RCC 7860 (cell line): ENCODE measurements at regions not wholly inside any gene's neighbourhood (a gene's known extent, or its start where the extent isn't known, plus 50 kb on each side); places are given as distances from the start of the nearest gene placed in this dataset.

Experiments
- DNase-seq: peaks from one replicate; pipeline ENCODE4 v3.0.0-alpha.2; 2015; ENCODE audit warnings: low spot score
- FAIRE-seq: peaks from 2 replicates; lab custom pipeline; 2012; peaks lifted over from hg19 to GRCh38; lab: Jason Lieb, UNC

DNA sequence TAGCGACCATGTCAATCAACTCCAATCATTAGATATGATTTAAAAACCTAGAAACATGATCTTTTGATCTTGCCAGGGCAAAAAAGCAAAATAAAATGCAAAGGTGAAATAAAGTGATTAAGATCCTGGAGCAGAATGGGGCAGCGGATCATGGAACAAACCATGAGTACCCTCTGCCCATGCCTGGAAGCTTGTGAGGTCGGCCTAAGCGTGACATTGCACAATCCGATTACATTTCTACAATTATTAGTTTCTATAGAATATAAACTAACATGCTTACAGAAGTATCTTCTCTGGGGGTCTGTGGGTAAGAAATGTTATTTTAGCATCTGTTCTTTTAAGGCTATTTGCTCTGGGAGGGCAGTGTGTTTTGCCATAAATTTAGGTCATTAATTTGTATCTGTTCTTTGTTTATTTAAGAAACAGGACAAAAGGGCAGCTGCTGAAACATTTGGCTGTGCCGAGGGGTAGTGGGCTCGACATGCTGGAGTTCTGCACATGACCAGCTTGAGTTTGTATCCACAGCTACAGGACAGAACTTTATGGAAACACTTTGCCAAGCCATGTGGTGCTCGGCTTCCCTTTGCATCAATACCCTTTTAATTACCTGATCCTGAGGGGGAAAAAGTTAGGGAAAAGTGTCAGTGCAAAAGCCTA, 55.9 kb downstream of the ZBTB18 start:
- no peak for DNase-seq
- FAIRE-seq: no peak

DNA sequence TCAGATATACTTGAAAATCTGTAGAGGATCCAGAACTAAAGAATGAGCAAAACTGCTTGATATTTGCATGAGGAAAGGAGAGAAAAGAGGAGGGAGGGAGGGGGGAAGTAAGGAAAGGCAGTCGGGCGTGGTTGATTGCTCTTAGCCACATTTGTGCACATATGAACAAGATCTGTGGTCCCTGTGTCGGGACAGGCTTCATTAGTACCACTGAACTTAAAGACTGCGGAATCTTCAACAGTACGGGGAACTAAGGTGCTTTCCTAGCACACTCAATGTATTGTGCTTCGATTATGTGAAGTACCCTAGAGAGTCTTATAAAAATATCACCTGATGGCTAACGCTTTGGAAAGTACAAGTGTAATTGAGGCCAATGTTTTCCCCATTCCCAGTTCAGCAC, 59.9 kb downstream of the ZBTB18 start:
- DNase-seq (peak; percentile 17), FAIRE-seq (peak; percentile 56)

DNA sequence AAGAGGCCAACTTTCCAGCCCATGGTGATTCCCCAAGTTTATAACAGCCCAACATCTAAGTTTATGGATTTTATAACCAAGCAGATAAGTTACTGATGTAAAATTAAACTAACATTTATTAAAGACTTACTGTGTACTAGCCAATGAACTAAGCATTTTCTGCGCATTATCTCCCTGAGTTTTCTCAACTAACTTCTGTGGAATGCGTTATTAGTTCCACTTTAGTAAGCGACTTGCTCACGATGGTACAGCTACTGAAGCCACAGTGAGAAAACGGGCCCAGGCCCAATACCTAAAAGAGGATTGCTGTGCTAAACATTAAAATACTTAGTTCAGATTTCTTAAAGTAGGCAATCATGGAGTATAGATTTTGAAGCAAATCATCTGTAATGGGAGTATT, 61.0 kb downstream of the ZBTB18 start:
- FAIRE-seq: peak; percentile 61
- DNase-seq: peak; percentile 18

DNA sequence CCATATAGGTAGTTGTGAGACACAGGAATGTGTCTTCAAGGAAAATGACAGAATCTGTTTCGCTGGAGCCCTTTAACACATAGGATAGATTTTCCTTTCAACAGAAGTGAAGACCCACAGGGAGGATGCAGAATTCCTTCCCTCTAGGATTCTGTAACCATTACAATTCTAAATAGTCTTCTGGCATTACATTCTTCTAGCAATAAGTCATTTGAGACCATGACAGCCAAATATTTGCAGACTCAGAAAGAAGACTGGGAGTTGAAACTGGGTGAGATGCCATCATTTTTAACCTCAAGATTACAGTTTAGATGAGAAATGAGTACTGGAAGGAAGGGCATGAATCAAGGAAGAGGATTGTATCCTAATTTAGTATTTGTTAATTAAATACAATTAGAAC, 61.6 kb downstream of the ZBTB18 start:
- FAIRE-seq (peak; percentile 93), DNase-seq (peak; percentile 94)

DNA sequence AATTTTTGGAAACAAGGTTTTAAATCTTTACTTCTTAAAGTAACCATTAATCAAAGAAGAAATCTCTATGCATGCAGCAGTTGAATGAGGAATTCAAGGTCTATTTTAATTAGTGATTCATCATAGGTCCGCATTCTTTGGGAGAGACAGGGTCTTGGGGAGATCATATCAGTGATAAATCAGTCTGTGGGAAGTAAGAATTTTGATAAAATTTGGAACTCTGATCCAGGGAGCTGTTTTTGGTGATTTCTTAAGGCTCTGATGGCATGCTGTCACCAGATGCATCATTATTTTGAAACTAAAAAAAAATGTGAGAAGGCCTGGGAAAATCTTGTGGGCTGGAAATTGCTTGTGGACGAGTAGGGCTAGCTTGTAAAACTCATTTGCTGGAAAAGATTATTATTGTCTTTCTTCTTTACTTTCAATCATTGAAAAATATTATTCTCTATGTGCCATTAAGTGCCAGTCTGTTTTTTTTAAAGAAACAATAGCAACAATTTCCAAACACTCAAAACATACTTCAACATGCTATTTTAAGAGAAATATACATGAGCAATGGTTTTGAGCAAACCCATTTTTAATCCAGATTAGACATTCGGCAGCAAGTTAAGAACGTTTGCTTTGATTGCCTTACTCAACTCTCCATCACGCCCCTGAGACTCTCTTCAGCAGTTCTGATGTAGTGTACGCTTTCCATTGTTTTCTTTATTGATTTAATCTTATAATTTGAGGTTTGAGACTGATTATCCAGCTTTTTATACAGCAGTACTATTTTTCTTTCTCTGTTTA, 62.6 kb downstream of the ZBTB18 start:
- peak; percentile 80 for FAIRE-seq
- DNase-seq: peak; percentile 68

DNA sequence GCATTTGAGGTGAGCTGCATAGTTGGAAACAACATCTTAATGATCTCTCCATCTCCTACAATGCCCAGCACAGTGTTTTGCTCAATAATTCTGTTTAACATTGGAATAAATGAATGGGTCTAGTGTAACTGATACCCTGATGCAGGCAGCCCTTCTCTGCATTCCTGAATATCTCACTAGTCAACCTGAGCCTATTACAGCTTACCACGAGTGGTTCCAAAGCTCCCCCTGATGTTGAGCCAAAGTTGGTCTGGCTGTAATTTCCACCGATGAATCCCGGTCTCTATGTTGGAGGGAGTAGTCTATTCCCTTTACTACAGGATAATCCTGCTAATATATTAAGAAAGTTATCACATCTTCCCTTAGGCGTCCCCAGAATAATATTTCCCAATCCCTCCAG, 63.8 kb downstream of the ZBTB18 start:
- no peak for FAIRE-seq

DNA sequence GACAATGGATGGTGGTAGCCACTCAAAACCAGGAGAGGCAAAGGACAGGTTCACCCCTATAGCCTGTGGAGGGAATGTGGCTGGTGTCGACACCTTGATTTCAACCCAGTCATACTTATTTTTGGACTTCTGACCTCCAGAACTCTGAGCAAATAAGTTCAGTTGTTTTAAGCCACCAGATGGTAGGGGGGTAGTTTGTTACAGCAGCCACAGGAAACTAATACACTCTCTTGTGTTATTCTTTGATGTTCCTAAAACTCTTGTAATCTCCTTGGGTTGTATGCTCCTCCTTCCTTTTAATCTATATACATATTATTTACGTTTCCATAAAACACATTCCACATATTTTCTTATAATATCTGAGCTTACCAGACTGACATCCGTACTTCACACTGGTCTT, 65.9 kb downstream of the ZBTB18 start:
- DNase-seq: no peak
- FAIRE-seq: no peak

More for the DNA sequence above, 63.8 kb downstream of the ZBTB18 start:
- no peak for DNase-seq

DNA sequence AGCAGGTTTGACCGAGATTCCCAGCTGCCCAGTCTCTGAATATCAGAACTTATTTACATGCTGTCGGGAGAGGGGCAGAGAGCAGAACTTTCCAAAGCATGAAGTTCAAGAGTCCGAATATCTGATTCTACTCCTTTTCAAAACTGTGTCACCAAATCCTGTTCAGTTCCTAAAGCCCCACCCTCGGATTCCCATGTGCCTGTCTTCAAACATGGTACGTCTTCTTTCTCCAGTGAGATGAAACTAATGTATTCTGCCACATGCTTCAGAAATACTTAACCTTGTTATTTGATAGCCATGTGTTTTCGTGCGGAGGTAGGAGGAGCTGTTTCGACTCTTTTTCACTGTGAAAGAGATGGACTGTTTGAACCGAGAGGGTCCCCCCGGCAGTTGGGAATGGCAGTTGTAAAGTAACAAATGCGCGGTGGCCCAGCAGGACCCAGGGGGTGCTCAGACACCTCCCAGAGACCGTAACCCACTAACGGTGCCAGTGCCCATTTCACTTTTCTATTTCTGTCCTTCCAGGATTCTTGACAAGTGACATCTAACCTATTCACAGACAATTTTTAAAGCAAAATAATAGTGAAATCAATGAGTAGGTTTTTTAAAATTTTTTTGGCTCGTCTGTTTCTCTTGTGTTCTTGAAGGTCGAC, 67.2 kb downstream of the ZBTB18 start:
- FAIRE-seq (no peak), DNase-seq (no peak)

DNA sequence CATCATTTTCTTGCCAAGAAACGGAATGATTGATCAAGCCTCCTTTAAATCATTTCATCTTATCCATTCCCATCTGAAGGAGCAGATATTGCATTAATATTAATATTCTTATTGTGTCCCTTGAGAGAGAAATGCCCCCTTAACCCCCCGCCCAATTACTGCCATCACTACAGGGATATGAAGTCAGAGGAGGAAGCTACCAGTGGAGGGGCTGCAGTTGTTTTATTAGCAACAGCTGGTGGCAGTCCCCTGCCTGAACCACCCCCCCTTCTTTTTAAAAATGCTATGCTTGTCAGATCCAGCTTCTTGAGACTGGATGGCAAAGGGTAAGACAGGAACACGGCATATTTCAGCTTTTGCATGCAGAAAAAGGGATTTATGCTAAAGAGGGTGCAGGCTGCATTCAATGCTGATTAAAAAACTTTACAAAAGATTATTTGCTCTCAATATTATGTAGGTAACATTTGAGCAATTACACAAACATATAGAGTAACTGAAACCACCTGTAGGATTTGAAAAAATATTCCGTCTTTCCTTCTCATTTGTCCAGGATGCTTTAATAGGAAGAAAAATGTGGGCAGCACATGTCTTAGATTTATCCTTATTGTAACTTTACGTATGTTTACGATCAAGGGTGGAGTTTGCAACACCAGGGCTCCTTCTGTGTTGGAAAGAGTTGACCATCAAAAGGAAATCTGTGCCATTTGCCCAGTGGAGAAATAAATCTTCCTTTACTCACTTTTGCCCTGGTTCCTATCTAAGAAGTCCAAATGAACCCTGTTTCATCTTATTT, 77.7 kb downstream of the ZBTB18 start:
- DNase-seq (no peak), FAIRE-seq (no peak)

DNA sequence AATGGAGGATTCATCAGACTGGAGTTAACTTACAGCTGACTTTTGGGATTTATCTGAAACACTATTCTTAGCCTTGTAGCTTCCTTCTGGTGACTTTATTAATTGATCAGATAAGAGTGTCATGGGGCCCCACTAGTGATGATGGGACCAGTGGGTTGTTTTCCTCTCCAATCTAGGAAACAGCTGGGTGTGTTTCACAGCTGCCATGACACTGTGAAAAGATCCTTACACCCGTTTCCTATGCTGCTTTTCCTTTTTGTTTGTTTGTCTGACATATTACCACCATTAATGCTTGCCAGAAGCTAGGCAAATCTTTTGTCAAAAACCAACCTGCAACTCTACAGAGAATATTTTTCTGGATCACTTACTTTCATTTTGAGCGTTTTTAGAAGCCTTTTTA, 86.2 kb downstream of the ZBTB18 start:
- DNase-seq (no peak), FAIRE-seq (no peak)

DNA sequence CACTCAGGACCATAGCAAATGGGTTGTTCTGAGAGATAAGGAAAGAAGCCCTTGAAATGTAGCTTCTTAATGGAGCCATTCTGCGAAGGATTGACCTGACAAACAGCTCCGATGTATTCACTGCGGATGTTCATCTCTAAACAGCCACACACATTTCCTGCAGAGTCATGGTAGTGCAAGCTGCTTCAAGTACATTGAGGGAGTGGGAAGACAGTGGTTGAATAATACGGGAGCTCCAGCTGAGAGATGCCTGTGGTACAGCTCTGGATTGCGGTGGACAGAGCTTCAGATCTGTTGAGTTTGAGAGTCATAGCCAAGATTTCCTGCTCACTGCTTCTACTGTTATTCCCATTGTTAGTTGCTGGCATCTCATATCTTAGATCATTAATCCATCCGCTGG, 86.6 kb downstream of the ZBTB18 start:
- DNase-seq (no peak), FAIRE-seq (no peak)

DNA sequence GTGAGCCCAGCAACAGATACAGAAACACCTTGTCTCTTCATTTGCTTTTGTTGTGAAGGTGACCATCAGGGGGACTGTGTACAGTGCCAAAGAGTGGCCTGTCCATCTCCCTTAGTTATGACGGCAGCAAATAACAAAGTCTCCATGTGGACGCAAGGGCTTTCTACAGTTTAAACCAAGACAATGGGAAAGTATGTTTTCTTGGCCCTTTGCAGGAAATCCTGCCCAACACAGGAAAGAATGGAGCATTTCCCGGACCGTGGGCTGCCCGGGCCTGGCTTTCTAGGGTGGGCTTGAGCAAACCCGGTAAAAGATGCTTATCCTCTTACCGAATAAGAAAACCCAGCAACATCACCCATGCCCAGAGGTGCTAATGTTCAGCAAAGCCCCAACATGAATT, 87.3 kb downstream of the ZBTB18 start:
- FAIRE-seq (no peak), DNase-seq (no peak)

DNA sequence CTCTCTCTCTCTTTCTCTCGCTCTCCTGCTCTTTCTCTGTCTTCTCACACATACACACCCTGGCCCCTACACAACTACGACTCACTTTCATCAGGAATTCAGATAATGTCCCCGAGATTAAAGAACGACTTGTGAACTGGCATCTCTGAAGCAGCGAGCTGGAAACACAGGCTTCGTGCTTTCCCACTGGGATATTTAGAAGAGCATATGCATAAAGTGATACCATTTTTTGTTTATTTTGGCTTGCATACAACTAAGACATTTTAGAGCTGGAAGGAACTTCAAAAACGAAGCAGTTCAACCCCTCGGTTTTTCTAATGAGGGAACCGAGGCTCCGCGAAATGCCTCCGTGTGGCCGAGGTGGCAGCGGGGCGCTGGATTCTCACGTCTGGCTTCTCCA, 88.6 kb downstream of the ZBTB18 start:
- no peak for DNase-seq
- no peak for FAIRE-seq

DNA sequence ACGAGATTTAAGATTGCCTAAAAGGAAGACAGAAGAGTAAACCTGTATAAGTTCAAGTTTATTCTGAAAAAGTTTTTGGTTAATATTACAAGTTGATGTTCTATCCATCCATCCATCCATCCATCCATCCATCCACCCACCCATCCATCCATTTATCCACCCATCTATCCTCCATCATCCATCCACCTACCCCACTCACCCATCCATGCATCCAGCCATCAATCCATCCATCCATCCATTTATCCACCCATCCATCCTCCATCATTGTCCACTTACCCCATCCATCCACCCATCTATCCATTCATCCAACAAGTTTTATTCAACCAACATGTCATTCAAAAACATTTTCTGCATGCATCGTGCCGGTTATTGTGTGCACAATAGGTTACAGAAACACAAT, 89.3 kb downstream of the ZBTB18 start:
- FAIRE-seq (no peak), DNase-seq (no peak)

DNA sequence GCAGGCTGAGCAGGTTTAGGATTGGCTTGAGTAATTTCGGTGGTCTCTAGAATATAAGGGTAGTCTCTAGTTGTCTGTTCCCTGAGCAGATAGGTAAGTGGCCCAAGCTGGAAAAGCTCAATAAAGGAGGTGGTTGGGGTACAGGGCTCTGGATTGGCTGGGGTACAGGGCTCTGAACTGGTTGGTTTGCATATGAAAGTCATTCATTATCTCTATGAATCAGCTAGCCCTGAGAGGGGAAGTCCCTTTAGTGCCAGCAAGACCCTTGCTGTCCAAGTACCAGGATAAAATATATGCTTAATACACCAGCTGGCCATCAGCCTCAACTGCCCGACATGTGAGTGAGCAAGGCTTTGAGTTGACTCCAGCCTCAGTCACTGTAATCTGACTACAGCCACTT, 93.0 kb downstream of the ZBTB18 start:
- DNase-seq (no peak), FAIRE-seq (no peak)

DNA sequence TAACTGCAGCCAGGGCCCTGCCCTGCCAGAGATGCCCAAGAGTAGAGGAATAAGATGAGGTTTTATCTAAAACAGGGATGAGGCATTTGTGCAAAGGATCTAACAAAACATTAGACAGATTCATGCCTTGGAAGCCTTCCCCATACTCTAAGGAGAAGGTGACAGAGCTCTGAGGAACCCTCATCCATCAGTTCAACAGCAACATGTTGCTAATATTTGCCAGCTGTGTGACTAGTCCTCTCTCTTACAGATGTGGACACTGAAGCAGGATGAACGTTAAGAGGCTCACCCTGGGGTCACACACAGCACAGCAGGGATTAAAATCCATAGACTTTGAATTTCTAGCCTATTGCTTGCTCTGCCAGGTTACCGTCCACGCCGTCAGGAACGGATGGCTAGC, 99.0 kb downstream of the ZBTB18 start:
- FAIRE-seq (no peak), DNase-seq (no peak)

DNA sequence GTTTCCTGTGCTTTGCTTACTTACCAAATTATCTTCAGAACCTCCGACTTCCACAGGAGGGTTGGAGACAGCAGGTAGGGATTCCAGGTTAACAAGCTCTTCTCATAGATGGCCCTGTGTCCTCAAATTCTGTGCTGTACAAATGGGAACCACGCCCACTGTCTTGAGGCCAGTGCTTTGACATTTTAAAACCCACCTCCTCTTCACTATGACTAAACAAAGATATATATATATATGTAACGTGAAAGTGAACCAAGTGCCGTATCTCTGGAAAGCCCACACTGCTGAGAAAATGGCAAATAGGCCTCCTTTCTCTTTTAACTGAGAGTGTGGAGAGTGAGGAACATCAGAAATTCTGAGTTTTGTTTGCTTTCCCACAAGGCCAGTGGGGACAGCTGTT, 99.6 kb downstream of the ZBTB18 start:
- DNase-seq: no peak

DNA sequence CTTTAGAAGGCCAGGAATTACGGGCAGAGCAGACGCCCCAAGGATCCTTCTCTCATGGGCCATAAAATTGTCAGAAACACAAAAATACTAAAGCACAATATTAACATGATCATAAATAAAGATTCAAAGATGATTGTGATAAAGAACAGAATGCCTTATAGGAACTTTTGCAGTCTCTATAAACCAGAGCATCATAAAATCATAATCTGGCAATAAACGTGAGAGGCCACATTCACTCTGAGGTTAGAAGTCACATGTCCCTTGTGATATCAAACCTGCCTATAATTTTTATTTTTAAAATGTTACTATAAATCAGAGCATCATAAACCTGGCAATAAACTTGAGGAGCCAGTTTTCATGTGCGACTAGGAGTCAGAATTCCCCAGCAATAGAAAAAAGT, 100.5 kb downstream of the ZBTB18 start:
- no peak for DNase-seq
- no peak for FAIRE-seq

More for the DNA sequence above, 99.6 kb downstream of the ZBTB18 start:
- FAIRE-seq: no peak

DNA sequence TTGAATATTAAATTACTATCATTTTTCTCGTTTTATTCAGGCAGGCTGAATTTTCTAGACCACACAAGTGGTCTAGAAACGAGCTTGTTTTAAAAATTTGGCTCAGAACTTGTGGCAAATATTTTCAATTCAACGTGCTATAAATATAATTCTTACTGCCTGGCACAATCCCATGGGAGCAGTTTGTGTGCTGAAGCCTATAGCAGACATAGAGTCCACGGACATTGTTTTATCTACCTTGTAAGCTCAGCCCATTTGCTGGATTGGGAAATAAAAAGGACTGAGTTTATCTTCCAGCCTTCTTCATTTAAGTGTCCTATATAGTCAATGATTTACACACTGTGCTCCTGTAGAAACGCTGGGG, 103.4 kb downstream of the ZBTB18 start:
- FAIRE-seq: no peak
- DNase-seq: no peak

DNA sequence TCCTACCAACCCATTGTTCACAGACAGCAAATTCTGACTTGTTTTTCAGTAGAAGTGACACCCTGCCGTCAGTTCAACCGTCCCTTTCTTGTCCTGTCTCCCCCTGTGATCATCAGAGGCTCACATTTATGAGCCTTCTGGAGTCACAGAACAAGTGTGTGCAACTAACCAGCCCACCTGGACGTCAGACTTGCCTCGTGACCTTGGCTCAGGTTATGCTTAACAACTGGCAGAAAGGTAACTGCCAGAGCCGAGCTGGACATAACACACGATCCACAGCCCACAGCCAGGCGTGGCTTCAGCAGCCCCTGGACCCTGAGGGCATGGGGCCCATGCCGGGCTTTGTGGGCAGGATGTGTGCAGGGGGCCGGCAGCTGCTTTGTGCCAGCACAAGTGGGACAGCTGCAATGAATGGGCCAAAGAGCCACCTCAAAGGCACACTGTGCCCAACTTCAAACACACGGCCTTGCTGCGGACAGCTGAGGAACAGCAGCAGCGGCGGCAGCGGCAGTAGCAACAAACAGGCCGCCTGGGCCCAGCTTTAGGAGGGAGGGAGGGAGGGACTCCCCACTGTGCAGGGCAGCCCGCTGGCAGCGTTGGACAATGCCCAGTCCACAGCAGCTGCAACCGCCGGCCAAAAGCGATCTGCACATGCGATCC, 103.9 kb downstream of the ZBTB18 start:
- no peak for DNase-seq
- no peak for FAIRE-seq

DNA sequence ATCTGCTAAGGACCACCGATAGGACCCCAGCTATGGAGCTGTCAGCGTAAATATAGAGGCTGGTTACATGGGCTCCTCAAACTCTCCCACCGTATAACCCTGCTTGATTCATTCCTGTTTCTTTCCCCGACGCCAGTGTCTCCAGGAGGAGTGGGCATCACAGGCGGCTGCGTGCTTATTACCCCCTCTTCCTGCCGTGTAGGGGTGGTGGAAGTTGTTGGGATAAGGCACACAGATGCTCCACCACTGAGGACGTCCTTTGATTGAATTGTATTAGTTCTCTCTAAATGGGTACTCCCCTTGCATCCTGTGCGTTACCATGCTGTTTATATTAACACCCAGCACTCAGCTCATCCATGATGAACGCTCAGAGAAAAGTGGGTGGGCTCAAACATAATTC, 104.6 kb downstream of the ZBTB18 start:
- no peak for FAIRE-seq
- DNase-seq: no peak
